Mammary epithelial cell (primary cell): ENCODE measurements at regions not wholly inside any gene's neighbourhood (a gene's known extent, or its start where the extent isn't known, plus 50 kb on each side); places are given as distances from the start of the nearest gene placed in this dataset.

Source experiments
- CTCF ChIP-seq, 2 donors: IDR thresholded peaks in 1 of 2; conservative IDR thresholded peaks in 1 of 2; 2 replicates each; pipeline ENCODE4 v1.5.1; 2011 to 2012; ENCODE audit warnings: inconsistent platforms in 2 of 2, low read length in 2 of 2, mild to moderate bottlenecking in 2 of 2, control low read depth in 1 of 2, low read depth in 1 of 2; ENCODE audit not compliant: insufficient read depth in 1 of 2; ENCODE audit errors: extremely low read depth in 1 of 2
- EZH2 ChIP-seq: IDR thresholded peaks from 2 replicates; pipeline ENCODE4 v1.6.1; 2012; ENCODE audit warnings: low read length, inconsistent platforms, borderline replicate concordance

DNA sequence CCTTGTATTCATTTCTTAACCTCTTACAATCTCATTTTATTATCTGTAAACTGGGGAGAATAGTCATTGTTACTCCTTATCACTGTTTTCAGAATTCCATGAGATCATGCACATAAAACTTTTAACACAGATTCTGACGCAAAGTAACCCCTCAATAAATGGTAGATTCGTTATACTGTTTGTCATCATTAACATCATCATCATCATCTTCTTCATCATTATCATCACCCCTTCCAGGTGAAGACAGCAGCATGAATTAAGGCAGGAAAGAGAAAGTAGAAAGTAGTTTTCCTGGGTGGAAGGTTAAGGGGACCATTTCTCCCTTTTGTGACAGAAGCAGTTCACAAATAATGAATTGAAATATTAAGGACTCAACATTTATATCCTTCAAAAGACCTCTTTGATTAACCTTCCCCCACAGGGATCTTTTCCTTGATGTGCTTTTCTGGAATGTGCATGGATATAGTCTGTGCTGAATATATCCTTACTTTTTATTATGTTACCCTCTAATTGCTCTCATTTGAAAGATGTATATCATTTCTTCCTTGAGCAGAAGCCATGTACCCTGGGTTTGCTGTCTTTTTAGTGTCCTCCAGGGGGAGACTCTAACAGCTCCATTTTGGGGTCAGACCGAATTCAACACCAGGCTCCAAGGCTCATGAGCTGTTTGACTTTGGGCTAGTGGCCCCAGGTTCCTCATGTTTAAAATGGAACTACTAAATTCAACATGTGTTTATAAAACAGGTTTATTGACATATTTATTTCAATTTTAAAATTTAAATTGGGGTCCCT lies 1029.9 kb upstream of the WWC1 start:
- TF ChIP-seq CTCF (conservative IDR thresholded peaks at IDR 0.05 in 1 of 2, IDR thresholded peaks at IDR 0.05 in 1 of 2; ENCODE audit: extremely low read depth in 1 of 2, insufficient read depth in 1 of 2, low read depth in 1 of 2, low read length in 2 of 2) (peak; percentile 50 to 51), EZH2 (no peak)
